NCI-H1930 (cell line): ENCODE measurements at regions not wholly inside any gene's neighbourhood (a gene's known extent, or its start where the extent isn't known, plus 50 kb on each side); places are given as distances from the start of the nearest gene placed in this dataset.
"Not testable (repeated sequence)": the region's sequence is repeated elsewhere in the genome, so short reads cannot be mapped to it uniquely, and the experiment has no call there.

ENCODE experiments used
- DNase-seq, 2 experiments: peaks; one replicate each; lab custom pipeline; 2025; lab: John Stamatoyannopoulos, UW

- DNase-seq, result no peak
These were observed 75.4 kb upstream of the GDNF start for GRCh38 chr5:37915097-37915736.

- DNase-seq, result not testable (repeated sequence)
These were observed 69.9 kb upstream of the GDNF start for GRCh38 chr5:37909610-37910266.

- no peak for DNase-seq
These were observed 66.6 kb upstream of the GDNF start for GRCh38 chr5:37906416-37906815.

- DNase-seq, result no peak
These were observed 65.4 kb upstream of the GDNF start for GRCh38 chr5:37905230-37905629.

- no peak for DNase-seq
These were observed 62.5 kb upstream of the GDNF start for GRCh38 chr5:37902323-37902722.

GRCh38 chr5:37900692-37901091, 60.9 kb upstream of the GDNF start:
- peak in 1 of 2 experiments; percentile 19 for DNase-seq

- no peak for DNase-seq
These were observed 59.2 kb upstream of the GDNF start for GRCh38 chr5:37899037-37899436.

- no peak for DNase-seq
These were observed 56.3 kb upstream of the GDNF start for GRCh38 chr5:37896159-37896558.

GRCh38 chr5:37893434-37894134, 53.7 kb upstream of the GDNF start:
- DNase-seq, result no peak

- no peak for DNase-seq
These were observed 52.7 kb upstream of the GDNF start for GRCh38 chr5:37892586-37892985.

GRCh38 chr5:37891832-37892231, 52.0 kb upstream of the GDNF start:
- DNase-seq, result no peak

GRCh38 chr5:37889612-37890317, 49.9 kb upstream of the GDNF start:
- DNase-seq, result no peak
